ENCODE measurements at regions not wholly inside any gene's neighbourhood (a gene's known extent, or its start where the extent isn't known, plus 50 kb on each side); places are given as distances from the start of the nearest gene placed in this dataset.
"Not testable (repeated sequence)": the region's sequence is repeated elsewhere in the genome, so short reads cannot be mapped to it uniquely, and the experiment has no call there.

DNA sequence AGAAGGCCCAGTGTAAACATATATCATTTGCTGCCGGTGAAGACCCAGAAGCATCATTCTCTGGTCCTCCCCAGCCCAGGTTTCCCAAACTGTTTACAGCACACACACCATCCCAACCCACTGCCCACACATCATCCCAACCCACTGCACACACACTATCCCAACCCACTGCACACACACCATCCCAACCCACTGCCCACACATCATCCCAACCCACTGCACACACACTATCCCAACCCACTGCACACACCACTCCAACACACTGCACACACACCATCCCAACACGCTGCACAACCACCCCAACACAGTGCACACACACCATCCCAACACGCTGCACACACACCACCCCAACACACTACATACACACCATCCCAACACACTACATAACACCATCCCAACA lies 608.4 kb downstream of the ACTL7B start:
- TF ChIP-seq, protein P1, sequence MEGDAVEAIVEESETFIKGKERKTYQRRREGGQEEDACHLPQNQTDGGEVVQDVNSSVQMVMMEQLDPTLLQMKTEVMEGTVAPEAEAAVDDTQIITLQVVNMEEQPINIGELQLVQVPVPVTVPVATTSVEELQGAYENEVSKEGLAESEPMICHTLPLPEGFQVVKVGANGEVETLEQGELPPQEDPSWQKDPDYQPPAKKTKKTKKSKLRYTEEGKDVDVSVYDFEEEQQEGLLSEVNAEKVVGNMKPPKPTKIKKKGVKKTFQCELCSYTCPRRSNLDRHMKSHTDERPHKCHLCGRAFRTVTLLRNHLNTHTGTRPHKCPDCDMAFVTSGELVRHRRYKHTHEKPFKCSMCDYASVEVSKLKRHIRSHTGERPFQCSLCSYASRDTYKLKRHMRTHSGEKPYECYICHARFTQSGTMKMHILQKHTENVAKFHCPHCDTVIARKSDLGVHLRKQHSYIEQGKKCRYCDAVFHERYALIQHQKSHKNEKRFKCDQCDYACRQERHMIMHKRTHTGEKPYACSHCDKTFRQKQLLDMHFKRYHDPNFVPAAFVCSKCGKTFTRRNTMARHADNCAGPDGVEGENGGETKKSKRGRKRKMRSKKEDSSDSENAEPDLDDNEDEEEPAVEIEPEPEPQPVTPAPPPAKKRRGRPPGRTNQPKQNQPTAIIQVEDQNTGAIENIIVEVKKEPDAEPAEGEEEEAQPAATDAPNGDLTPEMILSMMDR (IDR thresholded peaks at IDR 0.05; ENCODE audit: poor library complexity), result not testable (repeated sequence)
- not testable (repeated sequence) for TF ChIP-seq EZH2 (IDR thresholded peaks at IDR 0.05; ENCODE audit: borderline replicate concordance); EZH2phosphoT487 (IDR thresholded peaks at IDR 0.05; ENCODE audit: low read depth, severe bottlenecking, unreplicated experiment)
